HS-27A (cell line): ENCODE measurements at regions not wholly inside any gene's neighbourhood (a gene's known extent, or its start where the extent isn't known, plus 50 kb on each side); places are given as distances from the start of the nearest gene placed in this dataset.

ENCODE experiments used
- DNase-seq: peaks from one replicate; pipeline ENCODE4 v3.0.0-alpha.2; 2012; ENCODE audit warnings: low read depth, missing footprints

- DNase-seq: no peak
These were observed 154.0 kb upstream of the MAF start for GRCh38 chr16:79754501-79754900.

GRCh38 chr16:79754081-79754480 lies 153.5 kb upstream of the MAF start:
- no peak for DNase-seq

- no peak for DNase-seq
These were observed 152.7 kb upstream of the MAF start for GRCh38 chr16:79753286-79753685.

GRCh38 chr16:79752396-79752795 lies 151.9 kb upstream of the MAF start:
- no peak for DNase-seq

- no peak for DNase-seq
These were observed 151.1 kb upstream of the MAF start for GRCh38 chr16:79751471-79752184.

- DNase-seq: no peak
These were observed 149.8 kb upstream of the MAF start for GRCh38 chr16:79750311-79750710.

- no peak for DNase-seq
These were observed 148.1 kb upstream of the MAF start for GRCh38 chr16:79748629-79749028.

- no peak for DNase-seq
These were observed 147.2 kb upstream of the MAF start for GRCh38 chr16:79747688-79748087.

- no peak for DNase-seq
These were observed 139.7 kb upstream of the MAF start for GRCh38 chr16:79740252-79740651.

GRCh38 chr16:79735271-79735670 lies 134.7 kb upstream of the MAF start:
- no peak for DNase-seq

GRCh38 chr16:79734721-79735120 lies 134.2 kb upstream of the MAF start:
- no peak for DNase-seq

GRCh38 chr16:79728923-79729240 lies 128.3 kb upstream of the MAF start:
- no peak for DNase-seq

GRCh38 chr16:79728048-79728922 lies 127.7 kb upstream of the MAF start:
- no peak for DNase-seq

GRCh38 chr16:79726902-79727301 lies 126.4 kb upstream of the MAF start:
- DNase-seq: no peak

- no peak for DNase-seq
These were observed 124.5 kb upstream of the MAF start for GRCh38 chr16:79725051-79725450.

- DNase-seq: no peak
These were observed 123.1 kb upstream of the MAF start for GRCh38 chr16:79723583-79724168.

GRCh38 chr16:79721270-79721669 lies 120.7 kb upstream of the MAF start:
- DNase-seq: no peak

GRCh38 chr16:79717333-79718137 lies 117.0 kb upstream of the MAF start:
- no peak for DNase-seq

- no peak for DNase-seq
These were observed 116.3 kb upstream of the MAF start for GRCh38 chr16:79716645-79717332.

GRCh38 chr16:79715061-79715460 lies 114.5 kb upstream of the MAF start:
- no peak for DNase-seq

- DNase-seq: no peak
These were observed 113.9 kb upstream of the MAF start for GRCh38 chr16:79714440-79714839.
